IPS-20b (cell line): ENCODE measurements at regions not wholly inside any gene's neighbourhood (a gene's known extent, or its start where the extent isn't known, plus 50 kb on each side); places are given as distances from the start of the nearest gene placed in this dataset.

Source experiments
- H3K27ac ChIP-seq: one replicate; pipeline ENCODE4 v1.5.1; 2013; ENCODE audit warnings: low read length
- H3K27me3 ChIP-seq: 2 replicates; pipeline ENCODE4 v1.6.1; 2013; ENCODE audit warnings: mild to moderate bottlenecking, low read length, inconsistent platforms; ENCODE audit not compliant: insufficient read depth
- H3K36me3 ChIP-seq: 2 replicates; pipeline ENCODE4 v1.6.1; 2013; ENCODE audit warnings: low read depth, mild to moderate bottlenecking, inconsistent platforms, low read length, moderate library complexity; ENCODE audit not compliant: insufficient read depth
- H3K4me1 ChIP-seq: 2 replicates; pipeline ENCODE4 v1.6.1; 2013; ENCODE audit warnings: mild to moderate bottlenecking, control low read depth, inconsistent platforms, low read length, moderate library complexity; ENCODE audit not compliant: insufficient read depth
- H3K4me3 ChIP-seq: 2 replicates; pipeline ENCODE4 v1.5.1; 2013; ENCODE audit warnings: mild to moderate bottlenecking, low read length, inconsistent platforms
- H3K9ac ChIP-seq: 2 replicates; pipeline ENCODE4 v1.6.1; 2013; ENCODE audit warnings: low read depth, mild to moderate bottlenecking, inconsistent platforms, low read length, moderate library complexity
- H3K9me3 ChIP-seq: 2 replicates; pipeline ENCODE4 v1.6.1; 2013; ENCODE audit warnings: mild to moderate bottlenecking, low read depth, low read length, inconsistent platforms; ENCODE audit not compliant: insufficient read depth

GRCh38 chr14:34325493-34325892 is 136.5 kb downstream of the SPTSSA start:
- Histone ChIP-seq H3K4me1 (no peaks in the 10 kb centered on the region), H3K9ac (no peak overlapping the region), H3K4me3 (no peak overlapping the region), H3K9me3 (0 out of 2 replicates have a peak, but pooled peaks cover under 1% of the 10 kb centered on the region), H3K27me3 (no peaks in the 10 kb centered on the region), H3K36me3 (no peaks in the 10 kb centered on the region), H3K27ac (no peak overlapping the region)

GRCh38 chr14:34324363-34324795 is 137.7 kb downstream of the SPTSSA start:
- H3K27ac ChIP-seq = no peak overlapping the region
- H3K36me3 ChIP-seq = no peaks in the 10 kb centered on the region
- H3K4me3 ChIP-seq = no peak overlapping the region
- H3K9me3 ChIP-seq = 0 out of 2 replicates have a peak, but pooled peaks cover 2% of the 10 kb centered on the region
- no peaks in the 10 kb centered on the region for H3K4me1 ChIP-seq
- no peaks in the 10 kb centered on the region for H3K27me3 ChIP-seq
- no peak overlapping the region for H3K9ac ChIP-seq

GRCh38 chr14:34322940-34323418 is 139.1 kb downstream of the SPTSSA start:
- H3K9me3 ChIP-seq = 0 out of 2 replicates have a peak, but pooled peaks cover 2% of the 10 kb centered on the region
- no peak overlapping the region for H3K9ac ChIP-seq
- no peaks in the 10 kb centered on the region for H3K4me1 ChIP-seq
- no peaks in the 10 kb centered on the region for H3K36me3 ChIP-seq
- no peaks in the 10 kb centered on the region for H3K27me3 ChIP-seq
- no peak overlapping the region for H3K4me3 ChIP-seq
- no peak overlapping the region for H3K27ac ChIP-seq

- Histone ChIP-seq H3K27ac (no peak overlapping the region), H3K9me3 (0 out of 2 replicates have a peak, but pooled peaks cover 2% of the 10 kb centered on the region), H3K4me1 (no peaks in the 10 kb centered on the region), H3K9ac (no peak overlapping the region), H3K4me3 (no peak overlapping the region), H3K36me3 (no peaks in the 10 kb centered on the region), H3K27me3 (no peaks in the 10 kb centered on the region)
Measured at GRCh38 chr14:34319140-34319539, 142.9 kb downstream of the SPTSSA start.

DNA sequence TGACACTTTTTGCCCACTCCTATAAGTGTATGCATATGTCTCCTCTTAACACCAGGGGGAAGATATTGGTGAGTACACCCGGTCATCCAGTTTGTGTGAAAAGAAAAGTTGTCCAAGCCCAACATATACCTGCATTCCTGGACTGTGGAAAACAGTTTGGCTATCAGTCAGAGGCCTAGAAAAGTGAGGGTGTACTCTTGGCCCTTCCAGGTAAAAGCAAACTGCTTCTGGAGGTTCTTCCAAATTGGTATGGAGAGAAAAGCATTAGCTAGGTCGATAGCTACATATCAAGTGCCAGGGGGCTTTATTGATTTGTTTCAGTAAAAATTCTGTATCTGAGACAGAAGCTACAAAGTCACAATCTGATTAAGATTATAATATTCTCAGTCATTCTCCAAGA is 144.0 kb downstream of the SPTSSA start:
- Histone ChIP-seq H3K27me3 (no peaks in the 10 kb centered on the region), H3K4me3 (no peak overlapping the region), H3K36me3 (no peaks in the 10 kb centered on the region), H3K27ac (no peak overlapping the region), H3K9ac (no peak overlapping the region), H3K4me1 (no peaks in the 10 kb centered on the region), H3K9me3 (0 out of 2 replicates have a peak, but pooled peaks cover 2% of the 10 kb centered on the region)

- no peak overlapping the region for H3K9ac ChIP-seq
- no peaks in the 10 kb centered on the region for H3K9me3 ChIP-seq
Measured at GRCh38 chr14:34310724-34311123, 151.3 kb downstream of the SPTSSA start.

DNA sequence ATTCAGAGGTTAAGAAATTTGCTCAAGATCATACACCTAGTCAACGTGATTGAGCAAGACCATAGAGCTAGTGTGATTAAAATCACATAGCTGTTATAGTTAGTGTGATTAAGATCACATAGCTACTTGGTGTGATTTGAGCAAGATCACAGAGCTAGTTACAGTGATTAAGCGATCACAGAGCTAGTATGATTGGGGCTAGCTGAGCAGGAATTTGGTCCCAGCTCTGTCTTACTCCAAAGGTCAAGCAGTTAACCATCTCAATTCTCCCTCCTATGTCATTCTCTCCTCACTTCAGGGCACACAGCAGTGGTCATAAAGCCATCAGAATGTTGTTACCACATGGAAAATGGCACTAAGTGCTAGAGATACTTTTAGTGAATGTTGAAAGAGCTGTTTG is 158.2 kb downstream of the SPTSSA start:
- Histone ChIP-seq H3K27ac (no peak overlapping the region), H3K9ac (no peak overlapping the region), H3K4me1 (no peaks in the 10 kb centered on the region; the same call in 1 of the 2 replicates), H3K4me3 (no peak overlapping the region), H3K36me3 (no peaks in the 10 kb centered on the region), H3K9me3 (no peaks in the 10 kb centered on the region), H3K27me3 (peaks cover 4% of the 10 kb centered on the region; the same call in 1 of the 2 replicates)

More at GRCh38 chr14:34310724-34311123, 151.3 kb downstream of the SPTSSA start:
- no peak overlapping the region for H3K27ac ChIP-seq
- no peaks in the 10 kb centered on the region for H3K36me3 ChIP-seq
- no peak overlapping the region for H3K4me3 ChIP-seq
- no peaks in the 10 kb centered on the region for H3K27me3 ChIP-seq
- no peaks in the 10 kb centered on the region for H3K4me1 ChIP-seq

- Histone ChIP-seq H3K27ac (no peak overlapping the region), H3K4me1 (no peaks in the 10 kb centered on the region; the same call in 1 of the 2 replicates), H3K9me3 (peaks cover 6% of the 10 kb centered on the region), H3K4me3 (no peak overlapping the region), H3K36me3 (no peaks in the 10 kb centered on the region), H3K9ac (no peak overlapping the region), H3K27me3 (peaks cover 4% of the 10 kb centered on the region; the same call in 1 of the 2 replicates)
Measured at GRCh38 chr14:34302654-34303053, 159.4 kb downstream of the SPTSSA start.

DNA sequence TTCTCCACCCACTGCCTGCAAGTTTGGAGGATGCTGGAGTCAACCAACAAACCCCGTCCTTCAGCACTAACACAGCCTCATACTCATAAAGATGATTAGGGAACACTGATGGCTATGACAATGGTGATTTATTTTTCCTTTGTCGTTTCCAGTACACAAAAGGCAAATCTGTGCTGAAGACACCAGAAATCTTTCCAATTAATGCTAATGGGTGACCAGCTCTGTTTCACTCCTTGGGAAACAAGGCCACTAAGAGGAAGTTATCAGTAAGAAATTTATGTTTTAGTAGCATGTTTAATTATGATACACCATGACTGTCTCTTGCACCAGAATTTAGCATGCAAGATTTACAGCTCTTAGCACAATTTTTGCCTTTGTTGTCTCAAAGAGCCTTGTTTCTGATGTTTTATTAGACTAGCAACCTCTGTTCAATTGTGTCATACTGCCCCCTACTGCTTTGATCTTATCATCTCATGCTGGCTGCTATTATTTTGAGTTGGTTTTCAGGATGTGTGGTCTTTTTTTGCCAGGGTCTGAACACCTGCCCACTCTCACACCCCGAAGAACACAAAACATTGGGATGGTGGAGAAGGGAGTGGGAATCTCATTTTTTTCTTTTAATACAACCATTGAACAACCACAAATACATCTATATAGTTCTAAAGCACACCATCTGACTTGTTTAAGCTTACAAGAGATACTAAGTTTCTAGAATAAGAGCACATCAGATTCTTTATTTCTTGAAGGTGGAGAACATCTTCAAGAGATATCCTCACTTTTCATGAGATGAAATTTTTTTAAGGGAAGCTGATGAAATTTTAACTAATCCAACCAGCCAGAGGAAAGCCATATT is 160.9 kb downstream of the SPTSSA start:
- Histone ChIP-seq H3K4me1 (no peaks in the 10 kb centered on the region; the same call in 1 of the 2 replicates), H3K4me3 (no peak overlapping the region), H3K27me3 (peaks cover 4% of the 10 kb centered on the region; the same call in 1 of the 2 replicates), H3K36me3 (no peaks in the 10 kb centered on the region), H3K27ac (no peak overlapping the region), H3K9ac (no peak overlapping the region), H3K9me3 (peaks cover 6% of the 10 kb centered on the region)

DNA sequence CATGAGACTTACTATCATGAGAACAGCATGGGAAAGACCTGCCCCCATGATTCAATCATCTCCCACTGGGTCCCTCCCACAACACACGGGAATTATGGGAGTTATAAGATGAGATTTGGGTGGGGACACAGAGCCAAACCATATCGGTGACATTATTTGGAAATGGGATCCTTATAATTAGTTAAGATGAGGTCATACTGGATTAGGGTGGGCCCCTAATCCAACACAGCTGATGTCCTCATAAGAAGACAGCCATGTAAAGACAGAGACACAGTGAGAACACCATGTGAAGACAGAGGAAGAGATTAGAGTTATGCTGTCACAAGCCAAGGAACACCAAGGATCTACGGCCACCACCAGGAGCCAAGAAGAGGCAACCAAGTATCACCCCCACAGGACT is 161.7 kb downstream of the SPTSSA start:
- H3K9ac ChIP-seq = no peak overlapping the region
- H3K4me1 ChIP-seq = no peaks in the 10 kb centered on the region; the same call in 1 of the 2 replicates
- no peaks in the 10 kb centered on the region for H3K36me3 ChIP-seq
- no peak overlapping the region for H3K27ac ChIP-seq
- peaks cover 4% of the 10 kb centered on the region; the same call in 1 of the 2 replicates for H3K27me3 ChIP-seq
- H3K9me3 ChIP-seq = peaks cover 6% of the 10 kb centered on the region
- H3K4me3 ChIP-seq = no peak overlapping the region

- Histone ChIP-seq H3K4me1 (no peaks in the 10 kb centered on the region; the same call in 1 of the 2 replicates), H3K27ac (no peak overlapping the region), H3K36me3 (no peaks in the 10 kb centered on the region), H3K9ac (no peak overlapping the region), H3K9me3 (peaks cover 6% of the 10 kb centered on the region), H3K4me3 (no peak overlapping the region), H3K27me3 (peaks cover 4% of the 10 kb centered on the region; the same call in 1 of the 2 replicates)
Measured at GRCh38 chr14:34299360-34299759, 162.7 kb downstream of the SPTSSA start.
